ENCODE measurements at regions not wholly inside any gene's neighbourhood (a gene's known extent, or its start where the extent isn't known, plus 50 kb on each side); places are given as distances from the start of the nearest gene placed in this dataset.

DNA sequence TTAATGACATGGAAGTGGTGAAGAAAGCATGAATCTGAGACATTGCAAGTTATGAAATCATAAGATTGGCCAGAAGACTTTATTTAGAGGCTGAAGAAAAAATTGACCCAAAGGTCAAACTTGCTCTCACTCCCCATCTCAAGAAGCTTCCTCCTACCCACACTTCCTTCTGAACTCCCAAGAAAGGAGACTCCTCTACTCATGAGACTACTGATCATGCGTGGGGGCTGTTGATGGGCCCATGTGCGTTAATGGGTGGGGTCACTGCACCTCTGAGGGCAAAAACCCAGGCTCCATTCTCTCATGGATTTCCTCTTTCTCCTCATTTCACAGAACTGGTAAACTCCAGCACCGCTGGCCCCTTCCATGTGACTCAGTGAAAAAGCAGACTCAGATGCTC is 470.6 kb upstream of the ARID1B start:
- Histone ChIP-seq H3K27ac (no peak overlapping the region), H3K4me3 (no peak overlapping the region), H3K9me3 (no peaks in the 10 kb centered on the region), H3K4me2 (no peak overlapping the region), H3K4me1 (no peaks in the 10 kb centered on the region)
- FAIRE-seq (no peak), ATAC-seq (no peak), DNase-seq (ENCODE audit: low read depth in 1 of 2, low spot score in 1 of 2) (no peak)
- CTCF ChIA-PET = no interaction called here
- POLR2A ChIA-PET = no interaction called here
- TF ChIP-seq NR3C1 (IDR thresholded peaks at IDR 0.05) = no peak
- TF ChIP-seq ZNF302 (CRISPR knock-in tag; IDR thresholded peaks at IDR 0.05) = no peak
- TF ChIP-seq, protein P1, sequence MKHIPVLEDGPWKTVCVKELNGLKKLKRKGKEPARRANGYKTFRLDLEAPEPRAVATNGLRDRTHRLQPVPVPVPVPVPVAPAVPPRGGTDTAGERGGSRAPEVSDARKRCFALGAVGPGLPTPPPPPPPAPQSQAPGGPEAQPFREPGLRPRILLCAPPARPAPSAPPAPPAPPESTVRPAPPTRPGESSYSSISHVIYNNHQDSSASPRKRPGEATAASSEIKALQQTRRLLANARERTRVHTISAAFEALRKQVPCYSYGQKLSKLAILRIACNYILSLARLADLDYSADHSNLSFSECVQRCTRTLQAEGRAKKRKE (CRISPR knock-in tag; IDR thresholded peaks at IDR 0.05; ENCODE audit: low read depth) = no peak
- no peak for TF ChIP-seq NPAS2 (CRISPR knock-in tag; IDR thresholded peaks at IDR 0.05; ENCODE audit: borderline replicate concordance)
- TF ChIP-seq EHMT2 (IDR thresholded peaks at IDR 0.05; ENCODE audit: low read depth) = no peak
- no peak for TF ChIP-seq ZC3H11A (IDR thresholded peaks at IDR 0.05)
- TF ChIP-seq, protein P2, sequence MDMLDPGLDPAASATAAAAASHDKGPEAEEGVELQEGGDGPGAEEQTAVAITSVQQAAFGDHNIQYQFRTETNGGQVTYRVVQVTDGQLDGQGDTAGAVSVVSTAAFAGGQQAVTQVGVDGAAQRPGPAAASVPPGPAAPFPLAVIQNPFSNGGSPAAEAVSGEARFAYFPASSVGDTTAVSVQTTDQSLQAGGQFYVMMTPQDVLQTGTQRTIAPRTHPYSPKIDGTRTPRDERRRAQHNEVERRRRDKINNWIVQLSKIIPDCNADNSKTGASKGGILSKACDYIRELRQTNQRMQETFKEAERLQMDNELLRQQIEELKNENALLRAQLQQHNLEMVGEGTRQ (IDR thresholded peaks at IDR 0.05) = no peak
- WGBS (ENCODE audit: missing lambda C conversion rate) = 40% methylated on average over 3 of the region's 3 CpGs

DNA sequence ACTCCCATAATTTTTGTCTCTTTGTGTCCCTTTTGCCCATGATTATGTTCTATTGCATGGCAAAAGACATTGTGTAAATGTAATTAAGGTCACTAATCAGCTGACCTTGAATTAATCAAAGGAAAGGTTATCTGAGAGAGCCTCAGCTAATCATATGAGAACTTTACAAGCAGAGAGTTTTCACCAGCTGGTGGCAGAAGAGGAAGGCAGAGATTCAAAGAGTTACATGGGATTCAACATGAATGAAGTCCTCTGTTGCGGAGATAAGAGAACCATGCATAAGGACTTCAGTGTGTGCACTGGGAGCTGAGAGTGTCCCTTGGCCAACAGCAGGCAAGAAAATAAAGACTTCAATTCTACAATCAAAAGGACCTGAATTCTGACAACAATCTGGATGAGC is 494.1 kb upstream of the ARID1B start:
- POLR2A ChIA-PET = no interaction called here
- Histone ChIP-seq H3K4me1 (no peaks in the 10 kb centered on the region), H3K4me3 (no peak overlapping the region), H3K27ac (no peak overlapping the region), H3K9me3 (no peaks in the 10 kb centered on the region), H3K4me2 (no peak overlapping the region)
- DNase-seq (ENCODE audit: low read depth in 1 of 2, low spot score in 1 of 2) (no peak), FAIRE-seq (no peak), ATAC-seq (no peak)
- no peak for TF ChIP-seq KDM1A (IDR thresholded peaks at IDR 0.05; ENCODE audit: low read depth)
- no peak for TF ChIP-seq CBX2 (IDR thresholded peaks at IDR 0.05; ENCODE audit: borderline replicate concordance, low read depth)
- no peak for TF ChIP-seq HEYL (CRISPR knock-in tag; IDR thresholded peaks at IDR 0.05)
- TF ChIP-seq HOXB5 (CRISPR knock-in tag; IDR thresholded peaks at IDR 0.05) = no peak
- TF ChIP-seq JUNB (IDR thresholded peaks at IDR 0.05) = no peak
- TF ChIP-seq ZSCAN20 (CRISPR knock-in tag; IDR thresholded peaks at IDR 0.05) = no peak
- TF ChIP-seq HDAC2 (IDR thresholded peaks at IDR 0.05) = no peak
- TF ChIP-seq JUN (IDR thresholded peaks at IDR 0.05) = no peak
- no peak for TF ChIP-seq ZFP36 (IDR thresholded peaks at IDR 0.05; ENCODE audit: borderline replicate concordance, partially characterized antibody)
- TF ChIP-seq FOSB (CRISPR knock-in tag; IDR thresholded peaks at IDR 0.05) = no peak
- TF ChIP-seq RFX5 (IDR thresholded peaks at IDR 0.05) = no peak
- no peak for TF ChIP-seq ESRRA (IDR thresholded peaks at IDR 0.05; ENCODE audit: borderline replicate concordance, low read length)
- TF ChIP-seq RCOR1 (IDR thresholded peaks at IDR 0.05; ENCODE audit: low read depth, low read length) = no peak
- no peak for TF ChIP-seq TP53 (CRISPR knock-in tag; IDR thresholded peaks at IDR 0.05)
- TF ChIP-seq, protein P2 (IDR thresholded peaks at IDR 0.05) = no peak
- no peak for TF ChIP-seq MAZ (IDR thresholded peaks at IDR 0.05; ENCODE audit: borderline replicate concordance, low read depth, low read length)
- TF ChIP-seq FOXS1 (CRISPR knock-in tag; IDR thresholded peaks at IDR 0.05) = no peak
- no peak for TF ChIP-seq MYC (IDR thresholded peaks at IDR 0.05; ENCODE audit: borderline replicate concordance, low read length)
- no peak for TF ChIP-seq ZC3H11A (IDR thresholded peaks at IDR 0.05)
- 100% methylated on average over 1 of the region's 1 CpG for WGBS (ENCODE audit: missing lambda C conversion rate)
- CTCF ChIA-PET = no interaction called here

DNA sequence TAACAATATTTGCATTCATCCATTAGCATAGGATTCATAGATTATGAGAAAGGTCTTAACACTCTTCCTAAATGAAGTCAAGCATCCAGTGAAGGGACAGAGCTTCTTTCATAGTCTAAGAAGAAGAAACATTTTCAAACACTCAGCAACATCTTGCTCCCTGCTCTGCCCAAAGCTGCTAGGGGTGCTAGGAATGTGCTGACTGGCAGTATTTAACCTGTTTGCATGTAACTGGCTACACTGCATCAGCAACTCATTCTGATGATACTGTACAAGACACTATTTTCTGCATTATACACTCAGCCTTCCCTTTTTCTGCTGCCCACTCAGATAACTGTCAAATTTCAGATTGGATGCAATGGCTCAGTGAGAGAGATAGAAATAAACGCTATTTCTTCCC is 495.1 kb upstream of the ARID1B start:
- Histone ChIP-seq H3K4me1 (no peaks in the 10 kb centered on the region), H3K9me3 (no peaks in the 10 kb centered on the region), H3K4me2 (no peak overlapping the region), H3K4me3 (no peak overlapping the region), H3K27ac (no peak overlapping the region)
- POLR2A ChIA-PET = no interaction called here
- ATAC-seq (no peak), DNase-seq (ENCODE audit: low read depth in 1 of 2, low spot score in 1 of 2) (no peak), FAIRE-seq (no peak)
- WGBS (ENCODE audit: missing lambda C conversion rate) = 0% methylated on average over 1 of the region's 1 CpG
- peak; percentile 58 for TF ChIP-seq MAFK (IDR thresholded peaks at IDR 0.05; ENCODE audit: partially characterized antibody)
- TF ChIP-seq KDM5A (IDR thresholded peaks at IDR 0.05) = no peak
- CTCF ChIA-PET = no interaction called here

Data from A549 (cell line).